Kidney tubule cell (primary cell): ENCODE measurements at regions not wholly inside any gene's neighbourhood (a gene's known extent, or its start where the extent isn't known, plus 50 kb on each side); places are given as distances from the start of the nearest gene placed in this dataset.

ENCODE experiments used
- DNase-seq: peaks from one replicate; pipeline ENCODE4 v3.0.0-alpha.2; 2018; ENCODE audit warnings: low spot score

GRCh38 chr15:60057554-60057953 lies 53.4 kb downstream of the FOXB1 start:
- DNase-seq, result no peak

GRCh38 chr15:60059186-60059585 lies 55.1 kb downstream of the FOXB1 start:
- DNase-seq, result no peak

DNA sequence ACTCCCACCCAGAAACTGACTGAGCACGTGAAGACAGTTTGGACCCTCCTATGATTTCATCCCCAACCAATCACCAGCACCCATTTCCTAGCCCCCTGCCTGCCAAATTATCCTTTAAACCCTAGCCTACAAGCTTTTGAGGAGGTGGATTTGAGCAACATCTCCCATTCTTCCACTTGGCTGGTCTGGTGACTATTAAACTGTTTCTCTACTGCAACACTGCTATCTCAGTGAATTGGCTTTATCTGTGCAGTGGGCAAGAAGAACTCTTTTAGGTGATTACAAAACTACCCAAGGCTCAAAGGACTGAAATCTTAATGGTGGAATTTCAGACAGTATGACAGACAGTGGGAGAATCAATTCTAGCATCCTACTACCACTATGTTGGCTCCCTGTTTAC lies 57.6 kb downstream of the FOXB1 start:
- no peak for DNase-seq

GRCh38 chr15:60062826-60063225 lies 58.7 kb downstream of the FOXB1 start:
- no peak for DNase-seq

GRCh38 chr15:60065951-60066350 lies 61.8 kb downstream of the FOXB1 start:
- DNase-seq, result no peak

DNA sequence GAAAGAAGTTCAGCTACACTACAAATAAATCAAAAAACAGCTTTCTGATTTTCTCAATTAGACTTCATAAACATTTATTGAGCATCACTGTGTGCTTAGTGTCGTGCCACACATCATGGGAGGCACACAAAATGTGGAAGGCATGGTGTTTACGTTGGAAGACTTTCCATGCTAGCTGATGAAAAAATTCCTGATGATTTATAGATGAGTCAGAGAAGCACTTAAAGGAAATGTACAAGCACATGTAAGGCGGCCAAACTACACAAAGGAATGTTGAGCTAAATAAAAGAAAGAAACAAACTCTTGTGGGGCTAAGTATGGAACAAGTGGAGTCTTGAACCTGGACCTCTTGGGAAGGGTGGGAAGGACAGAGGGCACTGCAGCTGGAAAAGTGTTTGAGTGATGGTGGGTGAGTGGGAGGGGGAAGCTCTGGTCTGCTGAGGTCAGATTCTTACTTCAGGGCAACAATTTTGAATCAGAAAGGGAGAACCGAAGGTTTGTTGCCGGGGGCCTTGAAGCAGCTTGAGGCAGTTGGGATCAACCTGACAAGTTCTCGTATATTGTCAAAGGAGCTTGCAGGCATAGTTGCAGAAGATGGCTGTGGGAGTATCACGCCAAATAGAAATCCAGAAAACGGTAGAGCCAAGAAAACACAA lies 66.9 kb downstream of the FOXB1 start:
- DNase-seq, result no peak

DNA sequence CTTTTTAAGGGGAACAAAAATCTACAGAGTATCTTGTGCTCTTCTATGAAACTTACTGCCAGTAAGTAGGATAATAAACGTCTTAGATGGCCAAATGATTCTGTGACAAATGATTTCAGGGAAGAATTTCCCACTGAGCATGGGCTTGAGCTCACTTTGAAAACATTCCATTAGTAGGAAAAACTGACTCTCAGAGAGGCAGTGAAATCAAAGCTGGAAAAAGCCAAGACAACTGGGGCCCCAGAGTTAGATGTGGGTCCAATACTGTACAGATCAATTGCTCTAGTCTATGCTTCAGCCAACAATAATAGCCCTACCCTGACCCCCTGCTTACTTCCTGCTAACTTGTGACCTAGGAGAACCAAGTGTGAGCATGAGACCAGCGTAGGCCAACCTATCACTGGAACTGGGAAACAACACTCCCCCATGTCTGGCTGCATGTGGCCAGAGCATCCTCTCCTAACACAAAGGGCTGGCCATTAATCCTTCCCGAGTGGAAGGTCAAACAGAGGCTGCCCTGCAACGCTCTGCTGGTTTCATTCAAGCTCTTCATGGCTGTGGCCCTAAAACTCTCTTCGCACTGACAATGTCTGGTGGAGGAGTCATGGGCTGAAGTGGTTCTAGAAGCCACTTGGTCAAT lies 68.8 kb downstream of the FOXB1 start:
- DNase-seq, result no peak

DNA sequence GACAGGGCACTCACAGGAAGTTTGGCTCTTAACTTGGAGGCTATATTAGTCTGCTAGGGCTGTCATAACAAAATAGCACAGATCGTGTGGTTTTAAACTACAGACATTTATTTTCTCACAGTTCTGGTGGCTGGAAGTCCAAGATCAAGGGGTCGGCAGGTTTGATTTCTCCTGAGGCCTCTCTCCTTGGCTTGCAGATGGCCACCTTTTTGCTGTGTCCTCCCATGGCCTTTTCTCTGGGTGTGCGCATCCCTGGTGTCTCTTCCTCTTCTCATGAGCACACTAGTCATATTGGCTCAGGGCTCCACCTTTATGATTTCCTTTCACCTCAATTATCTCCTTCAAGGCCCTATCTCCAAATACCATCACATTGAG lies 69.3 kb downstream of the FOXB1 start:
- no peak for DNase-seq

DNA sequence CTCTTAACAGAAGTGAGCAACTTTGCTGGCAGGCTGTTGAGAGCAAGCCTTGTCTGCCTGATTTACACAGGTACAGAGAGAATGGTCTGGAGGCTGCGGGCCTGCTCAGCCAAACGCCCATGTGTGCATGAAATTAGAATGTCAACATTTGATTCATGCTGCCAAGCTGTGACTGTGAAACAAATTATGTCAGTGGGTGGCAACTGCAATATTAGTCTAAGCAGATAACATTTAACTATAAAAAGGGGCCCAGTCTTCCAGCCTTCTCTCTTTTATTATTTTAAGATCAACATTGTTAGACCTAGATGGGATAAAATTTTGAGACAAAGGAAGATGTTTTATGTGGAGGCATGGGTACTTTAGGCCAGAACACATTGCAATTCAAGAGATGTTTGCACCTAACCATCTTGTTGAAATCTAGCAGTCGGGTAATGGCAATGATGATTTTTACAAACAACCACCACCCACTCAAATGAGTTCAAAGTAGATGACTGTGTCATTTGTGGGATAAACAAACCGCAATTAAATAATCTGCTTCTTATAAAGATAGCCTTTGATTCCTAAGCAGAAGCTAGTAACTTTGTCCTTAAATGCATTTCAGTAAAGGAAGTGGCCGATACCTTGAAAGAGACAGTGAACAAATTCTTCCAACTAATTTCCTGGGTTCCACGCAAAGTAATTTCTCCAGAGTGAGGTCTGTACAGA lies 70.2 kb downstream of the FOXB1 start:
- no peak for DNase-seq

DNA sequence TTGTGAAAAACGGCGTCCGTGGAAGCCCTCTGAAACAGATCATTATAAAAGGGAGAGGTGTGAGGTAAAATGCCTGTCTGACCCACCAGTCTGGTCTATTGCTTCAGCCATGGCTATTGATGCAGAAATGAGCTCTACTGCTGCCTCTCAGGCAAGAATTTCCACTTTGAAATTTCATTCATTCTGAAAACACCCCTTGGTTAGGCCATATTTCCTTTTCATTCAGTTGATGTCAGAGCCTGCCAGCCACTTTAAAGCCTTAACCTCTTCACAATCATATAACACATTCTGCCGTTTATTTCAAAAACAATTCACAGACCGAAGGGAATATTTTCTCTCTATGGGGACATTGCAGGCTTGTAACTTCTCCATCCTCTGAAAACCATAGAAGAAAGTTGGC lies 71.9 kb downstream of the FOXB1 start:
- DNase-seq, result no peak

DNA sequence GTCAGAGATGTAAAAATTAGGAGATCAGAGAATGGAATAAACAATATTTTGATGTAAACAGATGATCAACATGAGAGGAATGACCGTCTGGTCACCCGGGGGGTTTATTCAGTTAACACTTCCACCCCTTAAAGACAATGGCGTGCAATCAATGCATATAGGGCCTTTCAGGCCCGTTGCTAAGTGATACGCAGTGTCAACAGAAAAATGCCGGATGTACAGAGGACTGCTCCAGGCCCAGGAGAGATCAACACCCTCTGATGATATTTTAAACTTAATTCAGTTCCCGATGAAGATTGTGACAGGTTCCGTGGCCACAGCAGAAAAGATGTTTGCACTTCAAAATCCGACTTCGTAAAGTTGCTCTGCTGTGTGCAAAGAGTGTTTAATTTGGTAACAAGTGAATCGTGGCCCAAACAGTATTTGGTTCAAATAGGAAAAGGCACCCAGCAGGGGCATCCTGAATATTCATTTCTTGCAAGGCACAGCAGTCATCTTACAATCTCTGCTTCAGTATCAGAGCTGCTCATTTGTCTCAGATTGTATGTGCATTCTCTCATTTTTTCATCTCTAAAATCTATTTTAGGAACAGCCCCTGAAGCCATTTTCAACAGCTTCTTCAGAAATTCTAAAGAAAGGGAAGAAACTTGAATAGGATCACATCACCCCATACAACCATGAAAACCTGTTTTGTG lies 72.6 kb downstream of the FOXB1 start:
- no peak for DNase-seq

DNA sequence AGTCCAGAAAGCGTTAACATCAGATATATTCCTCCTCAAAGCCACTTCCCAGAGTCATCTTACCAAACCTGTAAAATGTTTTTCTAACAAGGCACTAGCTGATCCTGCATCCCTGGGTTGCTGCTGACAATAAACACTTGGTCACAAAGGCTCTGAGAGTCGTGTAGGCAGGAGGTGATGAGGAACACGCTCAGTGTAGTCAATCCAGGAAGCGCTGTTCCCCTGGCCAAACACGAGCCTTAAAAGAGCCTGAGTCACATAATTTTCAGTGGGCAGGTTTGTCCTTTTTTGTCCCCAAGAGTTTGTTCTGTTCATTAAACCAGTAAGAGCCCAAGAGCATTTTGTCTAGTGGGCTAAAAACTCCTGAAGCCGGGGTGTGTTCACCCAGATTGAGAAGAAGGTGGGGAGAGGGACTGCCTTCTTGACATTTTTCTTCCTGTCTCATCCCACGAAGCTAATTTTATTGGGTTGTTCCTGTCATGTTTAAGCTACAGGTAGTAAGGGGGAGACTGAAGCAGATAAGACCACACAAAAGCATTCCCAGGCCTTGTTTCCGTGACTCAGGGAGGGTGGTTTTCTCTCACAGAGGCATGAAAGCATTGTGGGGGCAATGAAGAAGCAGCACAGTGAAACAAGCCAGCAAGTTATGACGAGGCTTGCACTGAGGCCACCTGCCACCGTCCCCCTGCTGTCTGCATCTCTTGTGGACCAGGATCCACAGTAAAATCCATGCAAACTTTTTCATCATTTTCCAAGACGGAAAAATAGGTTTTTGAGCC lies 73.7 kb downstream of the FOXB1 start:
- no peak for DNase-seq

DNA sequence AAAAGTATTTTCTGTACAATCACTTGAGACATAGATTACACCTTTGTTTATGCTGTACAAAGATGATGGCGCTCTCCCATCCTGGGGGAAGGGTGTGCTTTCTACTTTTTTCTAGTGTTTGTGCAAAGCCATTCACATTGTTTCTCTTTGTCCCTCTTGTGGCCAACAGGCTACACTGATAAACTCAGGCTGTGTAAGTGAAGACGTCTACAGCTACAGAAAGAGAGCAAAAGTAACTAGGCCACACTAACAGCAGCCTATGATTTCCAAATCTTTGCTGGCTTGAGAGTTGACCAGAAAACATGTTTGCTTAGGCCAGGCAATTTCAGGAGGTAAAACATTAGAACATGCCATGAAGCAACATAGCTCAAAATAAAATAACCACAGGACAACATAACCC lies 75.1 kb downstream of the FOXB1 start:
- DNase-seq, result no peak

GRCh38 chr15:60081976-60082375 lies 77.9 kb downstream of the FOXB1 start:
- DNase-seq, result no peak

DNA sequence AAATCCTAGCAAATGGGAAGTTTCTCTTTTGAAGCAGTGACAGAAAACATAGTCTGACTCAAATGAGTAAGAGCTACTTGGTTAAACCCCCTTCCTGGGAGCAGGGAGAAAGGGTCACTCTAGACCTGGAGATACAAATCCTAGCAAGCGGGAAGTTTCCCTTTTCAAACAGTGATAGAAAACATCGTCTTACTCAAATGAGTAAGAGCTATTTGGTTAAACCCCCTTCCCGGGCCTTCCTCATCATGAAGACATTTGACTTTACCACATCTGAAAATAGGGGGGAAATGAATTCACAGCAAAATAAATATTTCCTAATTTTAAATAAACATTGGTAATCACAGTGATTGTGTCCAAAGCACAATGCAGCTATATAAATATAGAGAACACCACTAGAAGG lies 79.2 kb downstream of the FOXB1 start:
- no peak for DNase-seq

GRCh38 chr15:60086681-60087429 lies 82.7 kb downstream of the FOXB1 start:
- DNase-seq, result no peak

DNA sequence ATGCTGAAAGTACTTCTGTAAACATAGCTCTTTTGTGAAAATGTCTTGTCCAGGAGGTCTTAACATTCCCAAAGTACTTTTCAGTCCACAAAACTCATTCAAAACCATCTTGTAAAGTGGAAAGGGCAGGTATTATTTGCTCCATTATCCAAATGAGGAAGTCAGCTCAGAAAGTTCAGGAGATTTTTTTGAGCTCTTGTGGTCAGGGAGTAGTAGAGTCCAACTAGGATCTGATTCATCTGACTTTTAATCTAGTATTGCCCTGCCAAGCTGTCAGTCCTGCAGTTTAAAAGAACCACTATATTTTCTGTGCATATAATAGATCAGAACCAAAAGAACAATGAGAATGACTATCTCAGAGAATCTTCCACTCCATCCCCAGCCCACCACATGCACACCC lies 83.5 kb downstream of the FOXB1 start:
- DNase-seq, result no peak

DNA sequence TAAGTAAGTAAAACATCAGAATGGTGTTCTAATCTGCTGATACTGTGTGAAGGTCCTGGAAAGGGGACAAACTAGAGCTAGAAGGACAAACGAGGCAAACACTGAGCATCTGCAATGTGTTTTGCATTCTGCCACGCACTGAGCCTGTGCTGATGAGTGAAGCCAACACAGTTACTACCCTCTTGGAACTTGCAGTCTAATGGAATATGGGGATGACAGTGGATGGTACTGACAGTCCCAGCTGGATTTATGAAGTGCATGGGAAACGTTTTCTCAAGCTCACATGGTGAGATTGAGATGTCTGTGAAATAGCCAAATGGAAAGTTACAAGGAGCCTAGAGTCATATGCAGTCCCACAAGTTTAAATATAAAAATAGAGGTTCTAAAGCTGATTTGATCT lies 86.6 kb downstream of the FOXB1 start:
- DNase-seq, result no peak

DNA sequence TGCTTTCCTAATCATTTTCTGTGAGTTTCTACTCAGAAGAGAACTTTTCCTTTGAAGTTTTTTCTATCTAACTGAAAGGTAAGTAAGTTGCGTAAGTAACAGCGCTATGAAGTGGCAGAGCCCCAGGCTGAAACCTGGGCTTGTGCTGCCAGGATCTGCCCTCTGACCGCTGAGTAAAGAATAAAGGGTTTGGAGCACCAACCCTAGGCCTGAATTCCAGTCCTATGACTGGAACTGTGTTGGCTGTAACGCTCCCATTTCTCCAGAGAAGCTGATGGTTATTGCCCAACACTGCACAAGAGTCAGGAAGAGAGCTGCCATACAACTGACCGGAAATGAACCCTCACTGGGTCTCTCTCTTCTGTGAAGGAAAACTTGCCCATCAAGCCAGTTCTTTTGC lies 87.0 kb downstream of the FOXB1 start:
- DNase-seq, result peak; percentile 70

GRCh38 chr15:60091911-60092310 lies 87.8 kb downstream of the FOXB1 start:
- no peak for DNase-seq

DNA sequence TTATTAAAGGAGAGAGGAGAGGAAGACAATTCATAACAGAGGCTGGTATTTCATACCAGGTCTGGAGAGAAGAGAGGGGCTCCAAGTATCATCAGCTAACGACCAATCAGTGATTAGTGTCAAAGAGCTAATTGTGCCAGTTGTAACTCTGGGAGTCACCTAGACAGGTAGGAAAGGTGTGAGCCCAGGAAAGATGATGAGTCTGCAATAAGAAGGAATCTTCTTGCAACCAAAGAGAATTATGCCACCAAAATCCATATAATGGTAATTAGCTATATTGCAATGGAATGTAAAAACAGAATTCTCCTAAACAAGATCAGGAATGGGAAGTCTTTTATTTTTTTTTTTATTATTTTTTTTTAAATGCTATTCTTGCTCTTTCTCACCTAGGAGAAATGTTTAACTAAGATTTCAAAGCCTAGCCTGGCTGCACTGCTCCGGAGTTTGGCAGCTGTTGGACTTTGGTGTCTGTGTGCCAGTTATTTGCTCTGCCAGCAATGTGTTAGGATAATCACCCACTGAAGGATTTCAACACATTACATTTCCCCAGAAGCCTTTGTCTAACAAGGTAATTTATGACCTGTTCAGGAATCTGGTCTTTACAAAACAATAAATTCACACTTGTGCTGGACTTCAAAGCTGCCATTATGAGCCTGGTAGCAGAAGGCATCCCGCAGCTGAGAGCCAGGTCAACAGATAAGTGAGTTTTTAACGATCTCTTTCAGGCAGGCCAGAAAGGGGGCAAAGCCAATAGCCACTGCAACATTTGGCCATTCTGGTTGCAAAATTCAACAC lies 89.4 kb downstream of the FOXB1 start:
- DNase-seq, result no peak
